ENCODE measurements at regions not wholly inside any gene's neighbourhood (a gene's known extent, or its start where the extent isn't known, plus 50 kb on each side); places are given as distances from the start of the nearest gene placed in this dataset.

DNA sequence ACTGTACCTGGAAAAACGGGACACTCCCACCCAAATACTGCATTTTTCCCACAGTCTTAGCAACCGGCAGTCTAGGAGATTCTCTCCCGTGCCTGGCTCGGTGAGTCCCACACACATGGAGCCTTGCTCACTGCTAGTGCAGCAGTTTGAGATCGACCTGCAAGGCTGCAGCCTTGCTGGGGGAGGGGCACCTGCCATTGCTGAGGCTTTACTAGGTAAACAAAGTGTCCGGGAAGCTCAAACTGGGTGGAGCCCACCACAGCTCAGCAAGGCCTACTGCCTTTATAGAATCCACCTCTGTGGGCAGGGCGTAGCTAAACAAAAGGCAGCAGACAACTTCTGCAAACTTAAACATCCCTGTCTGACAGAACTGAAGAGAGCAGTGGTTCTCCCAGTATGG, 84.4 kb downstream of the XIST start:
- TF ChIP-seq CTCF (conservative IDR thresholded peaks at IDR 0.05; ENCODE audit: low read depth, low read length) = no peak
- no peak for TF ChIP-seq EZH2 (IDR thresholded peaks at IDR 0.05; ENCODE audit: low read length, unreplicated experiment)
- TF ChIP-seq EZH2phosphoT487 (IDR thresholded peaks at IDR 0.05; ENCODE audit: borderline replicate concordance, low read length) = no peak

All from PC-3 (cell line).